Activated CD4-positive, alpha-beta T cell treated with anti-CD3 and anti-CD28 coated beads for 4 hours (primary cell): ENCODE measurements at regions not wholly inside any gene's neighbourhood (a gene's known extent, or its start where the extent isn't known, plus 50 kb on each side); places are given as distances from the start of the nearest gene placed in this dataset.

Experiments used
- DNase-seq, 2 donors: peaks; one replicate each; pipeline ENCODE4 v3.0.0-alpha.2; 2020

DNA sequence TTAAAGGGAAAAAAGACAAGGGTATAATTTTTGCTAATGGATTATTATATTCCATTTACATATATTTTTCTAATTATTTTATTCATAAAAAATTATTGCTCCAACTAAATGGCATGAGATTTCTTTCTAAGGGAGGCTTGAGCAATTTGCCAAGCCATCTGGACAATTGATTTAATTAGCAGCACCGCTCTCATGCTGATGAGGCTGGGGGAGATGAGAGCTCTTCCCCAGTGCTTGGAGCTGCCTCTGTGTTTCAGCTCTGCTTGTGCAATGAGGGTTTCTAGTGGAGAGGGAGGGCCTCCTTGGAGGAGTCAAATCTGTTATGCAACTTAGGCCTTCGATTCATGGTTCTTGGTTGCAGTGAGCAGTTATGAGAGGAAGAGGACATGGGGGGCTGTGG is 574.3 kb downstream of the TCERG1L start:
- no peak for DNase-seq

DNA sequence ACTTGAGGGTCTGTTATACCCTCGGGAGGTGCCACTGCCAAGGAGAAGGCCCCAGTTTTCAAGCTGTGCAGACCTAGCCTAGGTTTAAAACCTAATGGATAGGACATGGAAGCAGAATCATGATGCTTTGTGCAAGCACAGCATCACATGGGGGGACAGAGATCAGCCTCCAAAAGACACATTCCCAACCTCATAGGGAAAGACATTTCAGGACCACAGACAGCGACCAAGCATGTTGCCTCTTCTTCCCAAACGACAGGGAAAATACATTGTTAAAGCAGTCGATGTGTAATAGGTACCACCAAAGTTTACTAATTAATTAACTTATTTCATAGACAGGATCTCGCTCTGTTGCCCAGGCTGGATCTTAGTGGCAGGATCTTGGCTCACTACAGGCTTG is 573.9 kb downstream of the TCERG1L start:
- no peak for DNase-seq

DNA sequence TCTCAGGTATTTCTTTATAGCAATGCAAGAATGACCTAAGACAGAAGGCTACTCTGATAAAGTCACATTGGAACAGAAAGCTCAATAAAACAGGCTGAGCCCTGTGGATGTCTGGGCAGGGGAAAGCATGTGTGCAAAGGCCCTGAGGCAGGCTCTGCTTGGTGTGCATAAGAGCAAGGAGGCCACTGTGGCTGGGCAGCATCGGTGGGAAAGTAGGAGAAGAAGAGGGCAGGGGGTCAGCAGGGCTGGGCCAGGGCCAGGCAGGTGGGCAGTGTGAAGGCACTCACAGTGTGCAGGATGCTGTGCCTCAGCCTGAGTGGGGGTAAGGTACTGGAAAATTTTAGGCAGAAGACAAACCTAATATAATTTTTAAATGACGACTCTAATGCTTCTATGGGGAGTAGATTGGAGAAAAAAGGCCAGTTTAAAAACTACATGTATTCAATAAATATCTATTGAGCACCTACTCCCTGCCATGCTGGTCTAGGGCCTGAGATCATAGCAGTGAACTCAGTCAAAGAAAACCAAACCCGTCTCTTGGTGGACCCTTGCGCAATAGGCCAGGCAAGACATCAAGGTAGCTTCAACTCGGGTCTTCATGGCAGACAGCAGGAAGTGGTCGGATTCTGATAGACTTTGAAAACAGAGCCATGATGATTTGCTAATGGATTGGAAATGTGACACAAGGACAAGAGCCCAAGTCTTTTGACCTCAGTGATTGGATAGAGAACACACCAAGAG is 572.3 kb downstream of the TCERG1L start:
- no peak for DNase-seq

DNA sequence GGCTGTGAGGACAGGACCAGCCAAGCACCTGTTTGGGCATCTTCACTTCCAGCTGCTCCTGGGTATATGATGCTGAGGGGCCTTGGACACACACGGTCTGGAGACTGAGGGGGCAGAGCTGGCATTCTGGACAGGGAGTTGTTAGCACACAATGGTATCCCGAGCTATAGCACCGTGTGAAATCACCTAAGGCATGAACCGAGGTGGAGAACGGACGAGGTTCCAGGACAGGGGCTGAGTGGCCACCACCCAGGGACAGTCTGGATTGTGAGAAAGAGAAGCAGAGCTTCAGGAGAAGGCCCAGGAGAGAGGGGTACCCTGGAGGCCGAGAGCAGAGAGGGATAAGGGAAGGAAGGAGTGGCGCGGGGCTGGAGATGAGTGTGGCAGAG is 571.8 kb downstream of the TCERG1L start:
- DNase-seq = no peak

DNA sequence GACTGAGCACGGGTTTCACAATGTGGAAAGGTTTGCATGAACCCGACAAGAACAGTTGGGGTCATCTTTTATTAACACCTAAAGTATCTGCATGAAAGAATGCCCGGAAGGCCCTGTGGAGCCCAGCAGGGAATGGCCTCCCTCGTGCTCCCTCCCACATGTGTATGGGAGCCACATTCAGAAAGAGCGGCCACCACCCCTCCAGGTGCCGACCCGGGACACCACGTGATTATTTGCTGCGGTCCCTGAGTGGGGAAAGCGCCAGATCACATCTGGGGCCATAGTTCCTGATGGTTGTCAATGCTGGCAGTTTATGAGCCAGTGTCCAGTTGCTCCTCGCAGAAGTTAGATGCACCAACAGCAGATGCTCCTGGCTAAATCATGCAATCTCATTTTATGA is 571.4 kb downstream of the TCERG1L start:
- no peak for DNase-seq

DNA sequence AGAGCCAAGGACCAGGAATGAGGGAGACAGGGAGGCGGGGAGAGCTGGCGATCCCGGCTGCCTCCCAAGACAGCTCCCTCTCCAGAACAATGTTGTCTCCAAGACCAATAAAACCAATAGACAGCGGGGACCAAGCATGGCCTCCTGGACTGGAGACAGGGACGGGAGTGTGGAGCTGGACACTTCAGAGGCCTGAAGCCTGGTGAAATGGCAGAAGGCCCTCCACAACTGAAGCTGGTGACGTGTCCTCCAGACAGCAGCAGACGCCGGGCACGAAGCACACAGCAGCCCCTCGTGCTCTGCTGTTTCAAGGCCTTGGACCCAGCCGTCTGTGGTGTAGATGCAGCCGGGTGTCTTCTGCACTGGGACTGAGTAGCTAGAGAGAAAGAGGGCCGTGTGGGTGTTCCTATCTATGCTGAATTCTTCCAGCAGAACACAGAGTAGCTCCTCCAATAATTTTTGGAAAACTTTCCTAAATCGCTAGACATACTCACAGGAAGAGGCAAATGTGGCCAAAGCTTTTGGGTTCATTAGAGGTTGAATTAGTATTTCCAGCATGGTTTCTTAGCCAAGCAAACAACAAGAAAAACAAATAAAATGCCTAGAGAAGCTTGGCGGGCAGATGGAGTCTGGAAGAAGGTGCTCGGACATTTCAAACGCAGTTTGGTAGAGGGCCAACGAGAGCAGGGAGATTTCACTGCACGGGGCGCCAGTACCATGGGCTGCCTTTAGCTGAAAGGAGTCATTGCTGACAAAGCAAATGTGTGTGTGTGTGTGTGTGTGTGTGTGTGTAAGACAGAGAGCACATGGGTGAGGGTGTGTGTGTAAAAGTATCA is 570.4 kb downstream of the TCERG1L start:
- no peak for DNase-seq

DNA sequence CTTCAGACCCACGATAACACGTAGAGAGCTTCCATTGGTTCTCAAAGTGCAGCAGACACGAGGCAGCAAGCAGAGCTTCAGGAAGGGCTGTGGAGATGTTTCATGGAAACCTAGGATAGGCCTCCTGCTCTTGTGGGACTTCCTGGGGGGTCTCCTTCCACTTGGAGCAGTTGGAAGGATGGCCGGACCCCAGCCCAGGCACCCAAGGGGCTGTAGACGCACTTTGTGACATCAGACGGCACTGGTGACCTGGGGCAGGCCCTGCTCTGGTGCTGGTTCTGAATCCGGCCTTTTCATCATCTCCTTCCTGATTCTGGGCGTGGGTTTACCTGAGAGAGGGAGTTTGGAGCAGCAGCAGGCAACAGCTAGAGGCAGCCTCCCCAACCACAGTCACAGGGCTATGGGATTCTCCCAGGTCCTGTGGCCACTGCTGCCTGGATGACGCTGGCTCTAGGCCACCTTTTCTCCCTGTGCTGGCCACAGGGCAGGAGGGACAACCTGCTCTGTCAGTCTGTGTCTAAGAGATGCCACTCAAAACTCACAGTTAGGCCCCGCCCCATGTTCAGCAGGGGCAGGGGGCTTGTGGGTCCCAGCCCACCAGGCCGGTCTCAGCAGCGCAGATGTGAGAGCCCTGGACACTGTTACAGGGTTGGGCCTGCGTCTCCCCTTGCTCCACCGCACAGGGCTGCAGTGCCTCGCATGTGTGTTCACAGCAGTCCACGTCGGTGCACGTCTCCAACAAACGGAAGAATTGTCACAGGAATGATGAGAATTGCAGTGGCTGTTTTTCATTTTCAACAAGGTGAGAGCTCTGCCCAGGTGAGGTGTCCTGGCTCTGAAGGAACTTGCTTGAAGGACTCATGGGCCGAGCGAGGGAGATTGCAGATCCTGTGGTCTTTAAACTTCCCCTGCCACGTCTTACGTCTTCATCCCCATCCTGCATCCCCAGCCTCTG is 569.3 kb downstream of the TCERG1L start:
- DNase-seq = no peak

DNA sequence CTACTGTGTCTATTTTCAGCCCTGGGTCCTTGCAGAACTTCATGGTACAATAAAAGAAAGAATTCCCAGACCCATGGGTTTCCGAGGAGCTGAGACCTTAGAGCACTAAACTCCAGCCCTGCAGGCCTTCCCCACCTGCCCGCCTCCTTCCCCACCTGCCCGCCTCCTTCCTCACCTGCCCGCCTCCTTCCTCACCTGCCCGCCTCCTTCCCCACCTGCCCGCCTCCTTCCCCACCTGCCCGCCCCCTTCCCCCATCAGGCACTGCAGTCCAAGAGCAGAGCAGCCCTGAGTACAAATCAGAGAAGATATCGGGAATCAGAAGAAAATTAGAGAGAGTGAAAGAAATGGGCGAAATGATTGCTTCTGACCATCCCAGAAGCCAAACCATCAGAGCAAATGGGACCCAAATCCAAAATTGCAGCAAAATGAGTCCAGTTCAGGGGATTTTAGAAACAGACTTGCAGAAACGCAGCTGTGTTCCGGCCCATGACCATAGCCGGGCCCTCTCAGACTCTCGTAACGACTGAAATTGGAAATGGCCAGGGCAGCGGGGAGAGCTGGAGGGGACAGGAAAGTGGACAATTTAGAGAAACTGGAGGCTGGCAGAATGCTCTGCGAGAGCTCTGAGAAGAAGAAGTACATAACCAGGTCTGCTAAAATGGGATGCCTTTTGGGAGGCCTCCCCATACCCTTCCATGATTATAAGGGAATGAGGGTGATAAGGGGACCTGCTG is 568.4 kb downstream of the TCERG1L start:
- DNase-seq = no peak

DNA sequence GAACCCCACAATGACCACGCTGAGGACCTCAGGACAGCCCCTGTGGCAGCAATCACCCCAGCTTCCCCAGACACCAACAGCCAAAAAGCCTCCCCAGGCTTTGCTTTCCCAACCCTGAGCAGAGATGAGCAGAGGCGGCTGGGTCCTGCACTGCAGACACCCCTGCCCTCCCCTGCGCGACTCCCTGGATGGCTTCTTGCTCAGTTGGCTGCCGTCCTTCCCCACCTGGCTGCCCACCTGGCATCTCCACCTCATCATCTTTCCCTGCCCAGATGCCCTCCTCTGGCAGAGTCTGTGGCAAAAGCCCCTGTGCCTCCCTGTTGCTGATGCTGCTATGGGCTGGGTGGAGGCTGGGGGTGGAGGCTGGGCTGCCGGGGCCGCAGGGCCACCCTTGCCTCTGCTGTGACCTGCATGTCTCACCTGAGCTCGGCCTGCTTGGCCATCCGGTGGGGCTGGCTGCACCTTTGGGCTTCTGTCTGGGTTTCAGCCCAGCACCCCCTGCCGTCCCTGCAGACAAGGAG is 567.7 kb downstream of the TCERG1L start:
- no peak for DNase-seq

DNA sequence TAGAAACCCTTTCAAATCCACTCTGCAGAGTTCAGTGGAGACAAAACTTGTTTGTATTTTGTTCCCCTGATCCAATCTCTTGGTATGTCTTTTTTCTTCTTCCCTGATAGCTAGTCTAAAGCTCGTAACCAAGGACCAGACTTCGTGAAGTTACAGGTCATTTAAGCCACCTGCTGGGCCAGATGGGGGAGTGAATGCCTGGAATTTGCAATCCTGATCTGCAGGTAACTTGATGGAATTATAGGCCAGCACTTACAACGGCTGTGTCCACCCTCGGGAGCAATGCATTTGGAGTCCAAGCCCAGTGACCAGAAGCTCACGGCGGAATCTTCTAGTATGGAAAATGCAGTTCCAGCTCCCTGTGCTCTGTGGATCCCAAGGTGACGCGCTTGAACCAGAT is 566.9 kb downstream of the TCERG1L start:
- no peak for DNase-seq

DNA sequence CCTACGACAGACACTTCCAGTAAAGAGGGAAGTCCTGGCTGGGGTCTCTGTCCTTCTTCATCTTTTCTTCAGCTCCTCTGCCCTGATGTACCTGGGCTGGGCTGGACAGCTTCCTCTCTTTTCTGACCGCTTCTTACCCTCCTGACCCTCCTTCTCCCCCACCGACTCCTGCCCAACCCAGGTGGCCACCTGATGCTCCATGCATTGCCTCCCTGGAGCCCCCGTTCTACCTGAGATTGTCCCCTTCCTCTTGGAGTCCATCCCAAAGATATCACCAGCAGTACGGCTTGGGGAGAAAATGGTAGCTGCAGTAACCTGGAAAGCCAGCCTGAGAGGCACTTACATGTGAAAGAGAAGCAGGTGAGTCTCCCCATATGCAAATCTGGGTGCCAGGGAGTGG is 566.3 kb downstream of the TCERG1L start:
- no peak for DNase-seq

DNA sequence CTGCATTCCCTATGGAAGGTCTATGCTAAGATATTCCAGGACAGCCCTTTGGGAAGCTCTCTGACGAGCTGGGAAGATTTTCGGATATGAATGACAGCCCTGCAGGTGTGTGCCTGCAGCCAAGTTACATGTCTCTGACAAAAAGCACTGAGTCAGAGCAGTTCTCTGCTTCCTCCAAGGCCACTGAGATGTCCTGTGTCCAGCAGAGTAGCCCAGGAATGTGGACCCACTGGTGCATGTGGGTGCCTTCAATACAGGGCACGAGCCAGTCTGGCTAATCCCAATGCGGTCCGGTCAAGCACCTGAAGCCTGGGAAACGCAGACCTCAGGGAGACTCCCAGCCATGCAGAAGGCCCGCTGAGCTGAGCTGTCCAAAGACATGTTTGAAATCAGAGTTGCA is 565.7 kb downstream of the TCERG1L start:
- no peak for DNase-seq

DNA sequence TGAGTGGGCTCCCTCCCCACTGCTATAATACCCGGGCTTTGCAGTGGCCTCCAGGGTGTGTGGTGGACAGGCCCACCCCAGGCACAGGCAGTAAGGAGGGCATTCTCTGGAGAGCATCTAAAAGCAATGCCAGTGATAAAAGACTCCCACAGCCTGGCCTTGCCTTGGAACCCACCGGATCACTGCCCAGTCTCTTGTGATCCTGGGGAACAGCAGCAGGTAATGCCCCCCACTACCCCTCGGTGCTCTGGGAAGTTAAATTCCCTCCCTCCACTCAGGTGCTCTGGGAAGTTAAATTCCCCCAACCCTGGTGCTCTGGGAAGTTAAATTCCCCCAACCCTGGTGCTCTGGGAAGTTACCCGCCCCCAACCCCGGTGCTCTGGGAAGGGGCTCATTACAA is 565.2 kb downstream of the TCERG1L start:
- no peak for DNase-seq

DNA sequence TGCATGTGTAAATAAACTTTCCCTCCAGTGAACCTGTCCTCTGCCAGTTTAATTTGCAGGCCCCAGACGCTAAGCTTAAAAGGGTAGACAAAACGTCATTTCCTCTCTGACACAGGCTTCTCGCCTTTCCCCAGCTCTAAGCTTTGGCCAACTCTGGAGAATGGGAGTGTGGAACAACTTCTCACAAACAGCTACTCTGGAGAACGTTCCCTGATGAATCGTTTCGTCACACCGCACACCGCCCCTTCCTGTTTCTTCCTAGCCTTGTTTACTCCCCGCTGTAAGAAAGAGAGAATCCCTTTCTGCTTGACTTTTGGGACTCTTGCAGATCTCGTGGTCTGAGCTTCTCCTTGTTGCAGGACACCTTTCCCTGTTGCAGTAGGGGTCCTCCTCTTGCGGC is 564.2 kb downstream of the TCERG1L start:
- DNase-seq = no peak

DNA sequence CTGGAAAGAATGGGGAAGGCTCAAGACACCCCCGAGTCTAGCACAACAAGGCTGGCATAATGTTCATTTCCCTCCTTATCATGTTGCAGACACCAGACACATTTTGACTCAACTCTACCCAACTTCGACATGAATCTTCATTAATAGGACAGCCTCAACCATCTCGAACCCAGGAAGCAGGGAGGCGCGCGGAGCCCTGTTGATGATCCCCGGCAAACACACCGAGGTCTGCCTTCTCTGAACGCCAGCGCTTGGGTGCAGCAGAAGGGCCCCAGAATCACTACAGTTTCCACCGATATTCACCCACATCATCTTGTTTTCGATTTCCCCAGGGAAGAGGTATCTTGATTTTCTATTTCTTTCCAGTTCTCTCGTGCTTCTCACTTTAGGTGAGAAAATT is 563.6 kb downstream of the TCERG1L start:
- DNase-seq = no peak

DNA sequence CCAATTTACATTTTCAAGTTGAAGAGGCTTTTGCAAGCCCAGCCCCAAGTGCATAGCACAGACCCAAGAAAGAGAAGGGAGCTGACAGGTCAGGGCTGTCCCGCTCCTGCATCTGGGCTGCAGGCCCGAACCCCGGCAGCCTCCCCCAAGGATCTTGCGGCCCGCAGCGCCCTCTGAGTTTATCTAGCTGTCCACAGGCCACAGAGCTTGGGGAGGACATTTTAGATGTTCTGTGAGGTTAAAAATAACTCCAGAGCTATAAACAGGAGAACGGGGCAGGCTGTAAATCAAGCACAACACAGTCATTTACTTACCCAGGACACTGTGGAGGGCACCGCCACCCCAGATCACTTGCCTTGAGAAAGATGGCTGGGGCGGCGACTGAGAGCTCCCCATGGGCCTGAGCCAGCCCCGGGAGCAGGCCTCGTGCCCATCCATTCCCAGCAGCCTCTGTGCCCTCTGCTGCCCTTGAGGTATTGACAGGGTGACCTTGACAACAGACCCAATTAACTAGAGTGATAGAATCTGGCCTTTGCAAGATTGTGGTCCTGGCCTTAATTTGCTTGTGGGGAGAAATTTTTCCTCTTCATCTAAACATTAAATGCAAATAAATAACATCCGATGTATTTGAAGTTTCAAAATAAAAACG is 563.0 kb downstream of the TCERG1L start:
- no peak for DNase-seq

DNA sequence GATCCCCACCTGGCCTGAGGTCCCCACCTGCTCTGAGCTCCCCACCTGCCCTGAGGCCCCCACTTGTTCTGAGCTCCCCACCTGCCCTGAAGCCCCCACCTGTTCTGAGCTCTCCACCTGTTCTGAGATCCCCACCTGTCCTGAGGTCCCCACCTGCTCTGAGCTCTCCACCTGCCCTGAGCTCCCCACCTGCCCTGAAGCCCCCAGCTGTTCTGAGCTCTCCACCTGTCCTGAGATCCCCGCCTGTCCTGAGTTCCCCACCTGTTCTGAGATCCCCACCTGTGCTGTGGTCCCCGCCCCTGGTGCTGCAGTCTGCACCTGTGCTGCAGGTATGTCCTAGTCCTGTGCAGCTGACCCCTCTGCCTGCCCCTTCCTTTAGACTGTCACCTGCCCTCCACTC is 561.6 kb downstream of the TCERG1L start:
- no peak for DNase-seq

DNA sequence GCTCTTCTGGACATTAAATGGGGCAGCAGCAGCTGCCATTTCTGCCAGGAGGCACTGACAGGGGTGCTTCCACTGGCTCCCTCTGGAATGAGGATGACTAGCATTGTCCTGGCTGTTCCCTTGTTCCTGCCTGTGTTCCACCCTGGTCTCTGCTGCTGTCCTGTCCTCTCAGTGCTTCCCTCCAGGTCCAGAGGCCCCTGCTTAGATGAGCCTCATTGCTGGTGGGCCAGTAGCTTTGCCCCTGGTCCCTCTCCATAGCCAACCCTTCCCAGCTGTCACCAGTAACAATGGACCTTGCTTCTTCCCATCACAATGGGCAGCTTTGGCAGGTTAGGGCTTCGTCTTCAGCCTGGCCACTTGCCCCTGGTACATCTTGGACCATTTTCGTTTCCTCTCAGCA is 561.1 kb downstream of the TCERG1L start:
- no peak for DNase-seq

DNA sequence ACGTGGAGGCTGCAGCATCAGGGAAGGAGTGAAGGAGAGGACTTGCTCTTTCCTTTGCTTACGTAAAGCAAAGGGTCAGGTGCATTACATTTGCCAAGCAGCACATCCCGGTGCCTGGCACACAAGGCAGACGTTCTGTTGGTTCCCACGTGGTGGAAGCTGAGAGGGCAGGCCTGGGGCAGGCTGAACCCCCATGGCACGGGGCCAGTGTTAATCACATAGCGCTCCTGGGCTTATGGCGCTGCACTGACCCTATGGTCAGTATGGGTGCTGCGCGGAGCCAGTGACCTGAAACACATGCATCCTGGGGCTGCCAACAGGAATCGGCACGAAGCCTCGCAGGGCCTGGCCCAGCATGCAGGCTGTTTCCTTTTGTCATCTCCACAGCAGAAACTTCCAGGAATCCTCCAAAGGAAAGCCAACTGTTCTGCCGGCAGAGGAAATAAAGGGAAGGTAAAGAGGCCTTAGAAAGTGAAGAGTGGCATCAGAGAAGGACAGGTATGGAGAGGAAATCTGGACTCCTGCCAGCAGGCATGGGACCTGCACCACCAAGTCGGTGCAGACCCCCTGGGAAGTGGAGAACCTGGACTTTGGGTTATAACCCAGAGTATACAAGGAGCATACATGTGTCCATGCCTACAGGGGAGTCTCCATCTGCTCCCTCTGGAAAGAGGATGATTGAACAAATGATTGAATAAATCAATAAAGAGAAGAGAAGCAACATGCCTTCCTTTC is 560.2 kb downstream of the TCERG1L start:
- DNase-seq = no peak

DNA sequence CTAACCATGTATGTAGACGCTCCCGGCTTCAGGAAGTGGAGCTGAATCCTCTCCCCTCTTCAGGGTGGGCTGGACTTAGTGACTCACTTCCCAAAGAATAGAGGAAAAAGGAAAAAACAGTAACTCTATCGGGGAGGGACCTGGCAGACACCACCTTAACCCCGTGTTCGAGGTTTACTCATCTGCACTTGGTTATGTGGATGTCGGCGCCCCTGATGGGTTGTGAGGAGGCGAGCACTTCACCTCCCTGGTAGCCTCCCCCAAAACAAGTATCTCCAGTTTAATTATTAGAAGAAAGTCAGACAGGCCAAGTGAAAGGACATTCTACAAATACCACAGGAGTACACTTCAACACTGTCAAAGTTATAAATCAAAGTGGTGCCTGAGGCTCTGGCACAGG is 559.7 kb downstream of the TCERG1L start:
- no peak for DNase-seq

DNA sequence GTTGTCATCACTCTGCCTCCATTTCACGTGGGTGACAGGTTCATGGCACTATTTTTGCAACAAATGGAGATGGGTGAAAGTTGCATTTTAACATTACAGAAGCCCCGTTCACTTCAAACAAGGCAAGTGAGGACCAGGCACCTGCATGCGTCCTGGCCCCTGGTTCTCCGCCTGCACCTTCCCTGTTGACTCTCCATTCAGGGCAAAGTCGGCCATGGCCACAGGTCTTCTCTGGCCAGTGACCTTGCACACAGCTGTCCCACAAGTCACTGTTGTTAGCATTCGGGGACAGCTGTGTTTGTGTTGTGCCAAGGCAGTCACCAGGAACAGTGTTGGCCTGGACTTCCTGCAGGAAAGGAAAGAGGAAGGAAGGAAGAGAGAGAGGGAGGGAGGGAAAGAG is 554.9 kb downstream of the TCERG1L start:
- DNase-seq = no peak
